Panc1 (cell line): ENCODE measurements at regions not wholly inside any gene's neighbourhood (a gene's known extent, or its start where the extent isn't known, plus 50 kb on each side); places are given as distances from the start of the nearest gene placed in this dataset.

Experiments
- TCF7L2 ChIP-seq: IDR thresholded peaks from 2 replicates; pipeline ENCODE4 v1.6.1; 2011; ENCODE audit warnings: mild to moderate bottlenecking, low read depth, low read length, inconsistent platforms
- TF ChIP-seq, protein P1 (sequence below), 2 experiments: IDR thresholded peaks; 2 replicates each; pipeline ENCODE4 v1.6.1; 2011 to 2012; ENCODE audit warnings: low read depth in 2 of 2, control low read depth in 1 of 2, low read length in 1 of 2, mild to moderate bottlenecking in 1 of 2, moderate library complexity in 1 of 2; ENCODE audit not compliant: insufficient read depth in 1 of 2
- TF ChIP-seq, protein P2 (sequence below): fragments of 450-650 bp; IDR thresholded peaks from 2 replicates; pipeline ENCODE4 v1.5.1; 2017; ENCODE audit warnings: mild to moderate bottlenecking

DNA sequence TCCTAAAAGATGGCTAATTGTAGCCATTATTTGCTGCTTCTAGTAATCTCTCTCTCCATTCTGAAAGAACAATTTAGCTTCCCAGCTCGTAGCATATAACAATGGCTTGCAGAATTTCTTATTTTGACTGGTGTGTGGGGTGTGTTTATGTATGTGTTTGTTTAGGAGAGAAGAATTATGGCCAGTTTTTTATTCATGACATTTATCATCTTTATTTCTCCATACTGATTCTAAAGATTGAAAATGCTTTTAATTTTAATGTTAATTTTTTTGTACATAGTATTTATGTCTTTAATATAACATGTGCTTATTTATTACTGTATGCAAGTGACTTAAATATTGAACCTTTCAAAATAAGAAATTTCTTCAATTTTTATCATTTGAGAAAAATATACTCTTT, 115.8 kb upstream of the TMTC4 start:
- TF ChIP-seq, protein P1, sequence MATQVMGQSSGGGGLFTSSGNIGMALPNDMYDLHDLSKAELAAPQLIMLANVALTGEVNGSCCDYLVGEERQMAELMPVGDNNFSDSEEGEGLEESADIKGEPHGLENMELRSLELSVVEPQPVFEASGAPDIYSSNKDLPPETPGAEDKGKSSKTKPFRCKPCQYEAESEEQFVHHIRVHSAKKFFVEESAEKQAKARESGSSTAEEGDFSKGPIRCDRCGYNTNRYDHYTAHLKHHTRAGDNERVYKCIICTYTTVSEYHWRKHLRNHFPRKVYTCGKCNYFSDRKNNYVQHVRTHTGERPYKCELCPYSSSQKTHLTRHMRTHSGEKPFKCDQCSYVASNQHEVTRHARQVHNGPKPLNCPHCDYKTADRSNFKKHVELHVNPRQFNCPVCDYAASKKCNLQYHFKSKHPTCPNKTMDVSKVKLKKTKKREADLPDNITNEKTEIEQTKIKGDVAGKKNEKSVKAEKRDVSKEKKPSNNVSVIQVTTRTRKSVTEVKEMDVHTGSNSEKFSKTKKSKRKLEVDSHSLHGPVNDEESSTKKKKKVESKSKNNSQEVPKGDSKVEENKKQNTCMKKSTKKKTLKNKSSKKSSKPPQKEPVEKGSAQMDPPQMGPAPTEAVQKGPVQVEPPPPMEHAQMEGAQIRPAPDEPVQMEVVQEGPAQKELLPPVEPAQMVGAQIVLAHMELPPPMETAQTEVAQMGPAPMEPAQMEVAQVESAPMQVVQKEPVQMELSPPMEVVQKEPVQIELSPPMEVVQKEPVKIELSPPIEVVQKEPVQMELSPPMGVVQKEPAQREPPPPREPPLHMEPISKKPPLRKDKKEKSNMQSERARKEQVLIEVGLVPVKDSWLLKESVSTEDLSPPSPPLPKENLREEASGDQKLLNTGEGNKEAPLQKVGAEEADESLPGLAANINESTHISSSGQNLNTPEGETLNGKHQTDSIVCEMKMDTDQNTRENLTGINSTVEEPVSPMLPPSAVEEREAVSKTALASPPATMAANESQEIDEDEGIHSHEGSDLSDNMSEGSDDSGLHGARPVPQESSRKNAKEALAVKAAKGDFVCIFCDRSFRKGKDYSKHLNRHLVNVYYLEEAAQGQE (IDR thresholded peaks at IDR 0.05; ENCODE audit: insufficient read depth in 1 of 2, low read depth in 2 of 2, low read length in 1 of 2) = no peak
- TF ChIP-seq, protein P2, sequence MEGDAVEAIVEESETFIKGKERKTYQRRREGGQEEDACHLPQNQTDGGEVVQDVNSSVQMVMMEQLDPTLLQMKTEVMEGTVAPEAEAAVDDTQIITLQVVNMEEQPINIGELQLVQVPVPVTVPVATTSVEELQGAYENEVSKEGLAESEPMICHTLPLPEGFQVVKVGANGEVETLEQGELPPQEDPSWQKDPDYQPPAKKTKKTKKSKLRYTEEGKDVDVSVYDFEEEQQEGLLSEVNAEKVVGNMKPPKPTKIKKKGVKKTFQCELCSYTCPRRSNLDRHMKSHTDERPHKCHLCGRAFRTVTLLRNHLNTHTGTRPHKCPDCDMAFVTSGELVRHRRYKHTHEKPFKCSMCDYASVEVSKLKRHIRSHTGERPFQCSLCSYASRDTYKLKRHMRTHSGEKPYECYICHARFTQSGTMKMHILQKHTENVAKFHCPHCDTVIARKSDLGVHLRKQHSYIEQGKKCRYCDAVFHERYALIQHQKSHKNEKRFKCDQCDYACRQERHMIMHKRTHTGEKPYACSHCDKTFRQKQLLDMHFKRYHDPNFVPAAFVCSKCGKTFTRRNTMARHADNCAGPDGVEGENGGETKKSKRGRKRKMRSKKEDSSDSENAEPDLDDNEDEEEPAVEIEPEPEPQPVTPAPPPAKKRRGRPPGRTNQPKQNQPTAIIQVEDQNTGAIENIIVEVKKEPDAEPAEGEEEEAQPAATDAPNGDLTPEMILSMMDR = no peak
- no peak for TF ChIP-seq TCF7L2
